Heart left ventricle (tissue), 16 donors: ENCODE measurements at regions not wholly inside any gene's neighbourhood (a gene's known extent, or its start where the extent isn't known, plus 50 kb on each side); places are given as distances from the start of the nearest gene placed in this dataset.

Experiments
- ATAC-seq, 4 donors: fragments of 200-7000 bp; cut with Tn5 transposase; one replicate each; pipeline ENCODE4 v1.9.1; 2020 to 2022; ENCODE audit warnings: moderate library complexity in 4 of 4, mild to moderate bottlenecking in 3 of 4, moderate number of reproducible peaks in 1 of 4
- DNase-seq, 5 donors: peaks; one replicate each; pipeline ENCODE4 v3.0.0-alpha.2; 2020
- H3K27ac ChIP-seq, 12 donors: fragments of 200-600 bp; sonication (generic) in 4 of 12; one replicate each; pipeline versions ENCODE4 v1.5.0 to v1.8.0; 2016 to 2022; ENCODE audit warnings: mild to moderate bottlenecking in 2 of 12
- H3K27me3 ChIP-seq, 9 donors: fragments of 200-600 bp; sonication (generic) in 2 of 9; one replicate each; pipeline versions ENCODE4 v1.5.1 to v1.8.0; 2016 to 2022; ENCODE audit warnings: mild to moderate bottlenecking in 3 of 9
- H3K36me3 ChIP-seq, 9 donors: fragments of 200-600 bp; sonication (generic) in 2 of 9; one replicate each; pipeline versions ENCODE4 v1.5.0 to v1.8.0; 2018 to 2022; ENCODE audit warnings: mild to moderate bottlenecking in 2 of 9
- H3K4me1 ChIP-seq, 12 donors: fragments of 200-600 bp; sonication (generic) in 4 of 12; one replicate each; pipeline versions ENCODE4 v1.5.0 to v1.8.0; 2016 to 2022; ENCODE audit warnings: mild to moderate bottlenecking in 3 of 12
- H3K4me3 ChIP-seq, 12 donors: fragments of 200-600 bp; sonication (generic) in 4 of 12; one replicate each; pipeline versions ENCODE4 v1.5.0 to v1.8.0; 2017 to 2022; ENCODE audit warnings: mild to moderate bottlenecking in 9 of 12, moderate library complexity in 4 of 12
- H3K9me3 ChIP-seq, 12 donors: fragments of 200-600 bp; sonication (generic) in 4 of 12; one replicate each; pipeline versions ENCODE4 v1.5.0 to v1.8.0; 2016 to 2022; ENCODE audit warnings: mild to moderate bottlenecking in 1 of 12
- CTCF ChIP-seq, 12 donors: fragments of 200-600 bp; sonication (generic) in 4 of 12; IDR thresholded peaks; one replicate each; pipeline versions ENCODE4 v1.5.0 to v1.8.0; 2018 to 2022; ENCODE audit warnings: antibody characterized with exemption in 12 of 12, mild to moderate bottlenecking in 5 of 12
- POLR2A ChIP-seq, 2 donors: fragments of 450-650 bp; IDR thresholded peaks; one replicate each; pipeline ENCODE4 v1.6.1; 2017; ENCODE audit warnings: antibody characterized with exemption in 2 of 2, mild to moderate bottlenecking in 2 of 2, moderate library complexity in 2 of 2
- WGBS, 4 donors: extraction: QIAGEN DNeasy Blood & Tissue Kit in 2 of 4; methylation state at CpG; one replicate each; pipeline versions ENCODE4 v1.1.5 to v1.1.7; 2013 to 2018; 5-methylcytosine and 5-hydroxymethylcytosine counted together
- intact Hi-C, 10 donors: fragments of 100-400 bp; cut with DNase I; formaldehyde crosslinking; loops; one replicate each; pipeline versions ENCODE4 v1.11.1 to v1.14.2; 2022
- donor health status: ischemic (EF 13 %, LVEDD 7.1; RV severe dilation, severe dysfunction).
- donor health status: healthy with polysubstance abuse.
- donor health status: DM: no; HTN: yes; CAD: no.
- donor health status: DM: no; HTN: no; CAD: no.
- donor health status: ischemic (EF 25% LVEDD 6.9; RV normal size, moderate dysfunction).
- donor health status: ischemic (EF 25% LVEDD 5.7; RV mildly dilated, moderate dysfunction).
- donor health status: healthy.
- donor health status: DM: yes; HTN: yes; CAD: no.
- donor health status: ischemic (EF 35%, LVEDD 5.7; RV mildly dilated, moderate dysfunction).
- donor health status: nonischemic (EF 11% LVEDD 7.7; RV severe dilation, severe dysfunction).
- donor health status: DM: yes; HTN: yes; CAD: no.
- donor health status: PGD.
- donor health status: ischemic (EF 29% LVEDD 5.4; RV normal size, mild dysfunction).
- donor health status: nonischemic (EF 23%, LVEDD 6.1; RV moderate dilation, normal function).

- no peaks in the 10 kb centered on the region for H3K9me3 ChIP-seq
- no peak for DNase-seq
- H3K4me1 ChIP-seq: no peaks in the 10 kb centered on the region
- 65 to 81% (median 73%) methylated on average over 1 of the region's 1 CpG for WGBS, 4 donors
- H3K27ac ChIP-seq: no peak overlapping the region
- peaks cover 0 to 4% (median 0%) of the 10 kb centered on the region in 9 donors for H3K27me3 ChIP-seq
- intact Hi-C loops: no loop called here
- H3K36me3 ChIP-seq: no peaks in the 10 kb centered on the region
- TF ChIP-seq POLR2A (IDR thresholded peaks at IDR 0.05): no peak
- no peak for TF ChIP-seq CTCF (IDR thresholded peaks at IDR 0.05)
- ATAC-seq: no peak
- H3K4me3 ChIP-seq: no peak overlapping the region
Observed at GRCh38 chr5:87570366-87570765, 157.6 kb upstream of the CCNH start.

- no peak overlapping the region for H3K4me3 ChIP-seq
- H3K36me3 ChIP-seq: no peaks in the 10 kb centered on the region
- DNase-seq (no peak), ATAC-seq (no peak)
- H3K27ac ChIP-seq: no peak overlapping the region
- peaks cover 0 to 7% (median 0%) of the 10 kb centered on the region in 12 donors for H3K9me3 ChIP-seq
- WGBS, 4 donors: 92 to 98% (median 96%) methylated on average over 1 of the region's 1 CpG
- intact Hi-C loops: no loop called here
- H3K27me3 ChIP-seq: peaks cover 0 to 4% (median 0%) of the 10 kb centered on the region in 9 donors
- no peaks in the 10 kb centered on the region for H3K4me1 ChIP-seq
- no peak for TF ChIP-seq CTCF (IDR thresholded peaks at IDR 0.05)
- TF ChIP-seq POLR2A (IDR thresholded peaks at IDR 0.05): no peak
Observed at GRCh38 chr5:87562068-87562467, 149.3 kb upstream of the CCNH start.

GRCh38 chr5:87560528-87560927 is 147.8 kb upstream of the CCNH start:
- 72 to 89% (median 80%) methylated on average over 2 of the region's 2 CpGs for WGBS, 4 donors
- DNase-seq (no peak), ATAC-seq (no peak)
- Histone ChIP-seq H3K9me3 (peaks cover 0 to 7% (median 0%) of the 10 kb centered on the region in 12 donors), H3K4me3 (no peak overlapping the region), H3K27ac (no peak overlapping the region), H3K4me1 (no peaks in the 10 kb centered on the region), H3K27me3 (no peaks in the 10 kb centered on the region), H3K36me3 (no peaks in the 10 kb centered on the region)
- intact Hi-C loops: no loop called here
- no peak for TF ChIP-seq CTCF (IDR thresholded peaks at IDR 0.05)

GRCh38 chr5:87551911-87552310 is 139.2 kb upstream of the CCNH start:
- no peak for ATAC-seq
- Histone ChIP-seq H3K27ac (no peak overlapping the region), H3K36me3 (no peaks in the 10 kb centered on the region), H3K4me1 (no peaks in the 10 kb centered on the region), H3K27me3 (peaks cover 0 to 1% (median 0%) of the 10 kb centered on the region in 9 donors), H3K4me3 (no peak overlapping the region), H3K9me3 (peaks cover 0 to 7% (median 0%) of the 10 kb centered on the region in 12 donors)
- TF ChIP-seq POLR2A (IDR thresholded peaks at IDR 0.05): no peak
- no peak for TF ChIP-seq CTCF (IDR thresholded peaks at IDR 0.05)
- no peak for DNase-seq
- 43 to 66% (median 51%) methylated on average over 1 of the region's 1 CpG for WGBS, 4 donors
- intact Hi-C loops: no loop called here
